GM21515 (cell line): ENCODE measurements at regions not wholly inside any gene's neighbourhood (a gene's known extent, or its start where the extent isn't known, plus 50 kb on each side); places are given as distances from the start of the nearest gene placed in this dataset.
A peak's percentile ranks its signal among the peaks of the same experiment; 100 is the strongest.
"Not testable (repeated sequence)": the region's sequence is repeated elsewhere in the genome, so short reads cannot be mapped to it uniquely, and the experiment has no call there.

ENCODE experiments used
- ATAC-seq: cut with Tn5 transposase; IDR thresholded peaks from one replicate; pipeline ENCODE4 v1.9.1; 2021; ENCODE audit not compliant: unreplicated experiment

DNA sequence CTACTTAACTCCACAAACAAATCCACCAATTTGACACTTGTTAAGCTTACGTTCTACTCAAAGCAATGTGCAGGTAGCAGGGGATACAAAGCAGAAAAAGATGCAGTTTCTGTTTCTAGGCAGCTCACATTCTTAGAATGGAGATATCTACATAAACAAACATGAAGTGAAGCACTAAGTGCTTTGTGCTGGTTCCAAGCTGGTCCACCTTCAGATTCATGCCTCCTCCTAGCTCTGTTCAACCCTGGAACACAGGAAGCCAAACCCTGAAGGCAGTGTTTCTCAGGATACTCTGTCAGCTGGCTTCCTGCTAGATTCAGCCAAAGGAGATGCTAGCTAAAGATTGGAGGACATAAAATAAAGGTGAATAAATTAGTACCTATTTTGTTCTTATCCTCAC, 55.3 kb upstream of the NOL4 start:
- no peak for ATAC-seq

GRCh38 chr18:34280653-34281052, 55.9 kb upstream of the NOL4 start:
- ATAC-seq = no peak

DNA sequence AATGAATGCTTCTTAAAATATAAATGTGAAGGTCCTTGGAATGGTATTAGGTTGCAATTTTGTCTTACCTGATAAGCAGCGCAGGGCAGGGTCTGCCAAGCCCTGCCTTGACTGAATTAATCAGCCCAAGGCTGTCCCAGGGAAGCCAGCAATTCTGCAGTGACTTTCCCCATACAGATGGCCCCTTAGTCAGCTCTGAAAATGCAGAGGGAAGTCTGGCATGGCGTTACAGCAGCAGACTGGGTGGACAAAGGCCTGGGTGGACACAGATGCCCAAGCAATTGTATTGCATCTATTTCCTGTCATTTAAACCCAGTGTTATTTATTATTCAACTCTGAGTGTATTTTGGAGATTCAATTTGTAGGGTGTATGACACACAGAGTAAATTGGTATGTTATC, 56.6 kb upstream of the NOL4 start:
- no peak for ATAC-seq

- no peak for ATAC-seq
Measured at GRCh38 chr18:34281722-34282121, 57.0 kb upstream of the NOL4 start.

- no peak for ATAC-seq
Measured at GRCh38 chr18:34283506-34283905, 58.8 kb upstream of the NOL4 start.

GRCh38 chr18:34287825-34288224, 63.1 kb upstream of the NOL4 start:
- no peak for ATAC-seq

DNA sequence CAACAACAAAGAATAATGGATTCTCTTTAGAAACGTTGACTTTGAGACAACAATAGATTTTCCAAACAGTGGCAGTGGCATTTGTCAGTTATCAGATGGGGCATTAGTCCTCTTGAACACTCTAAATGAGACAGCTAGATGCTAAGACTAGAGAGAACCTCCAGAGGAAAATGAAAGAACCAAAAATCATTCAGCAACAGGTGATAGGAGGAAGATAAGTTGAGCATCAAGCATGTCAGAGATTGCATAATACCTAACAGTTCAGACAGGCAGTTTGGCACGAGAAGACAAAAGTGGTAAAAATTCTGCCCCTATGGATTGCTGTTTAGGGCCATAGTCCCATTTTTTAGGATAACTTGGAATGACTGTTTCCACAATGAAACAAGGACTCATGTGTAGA, 67.9 kb upstream of the NOL4 start:
- no peak for ATAC-seq

DNA sequence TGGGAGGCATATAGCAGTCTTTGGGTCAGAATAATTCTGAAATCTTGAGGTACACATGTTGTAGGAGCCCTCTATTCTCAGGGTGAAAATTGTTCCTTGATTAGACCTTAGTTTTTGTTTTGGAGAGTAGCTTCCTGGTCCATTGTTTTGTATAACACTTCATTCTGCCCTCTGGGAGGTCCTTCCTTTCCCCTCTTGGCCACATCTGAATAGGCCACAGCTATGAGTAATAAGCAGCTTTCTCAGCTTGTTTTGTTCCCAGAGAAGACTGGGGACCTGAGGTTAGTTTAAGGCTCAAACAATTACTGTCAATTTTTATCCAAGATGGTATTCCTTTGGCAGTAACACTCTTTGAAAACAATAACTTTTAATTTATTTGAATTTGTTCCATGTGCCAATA, 72.6 kb upstream of the NOL4 start:
- ATAC-seq = no peak

- ATAC-seq = no peak
Measured at GRCh38 chr18:34299828-34300227, 75.1 kb upstream of the NOL4 start.

DNA sequence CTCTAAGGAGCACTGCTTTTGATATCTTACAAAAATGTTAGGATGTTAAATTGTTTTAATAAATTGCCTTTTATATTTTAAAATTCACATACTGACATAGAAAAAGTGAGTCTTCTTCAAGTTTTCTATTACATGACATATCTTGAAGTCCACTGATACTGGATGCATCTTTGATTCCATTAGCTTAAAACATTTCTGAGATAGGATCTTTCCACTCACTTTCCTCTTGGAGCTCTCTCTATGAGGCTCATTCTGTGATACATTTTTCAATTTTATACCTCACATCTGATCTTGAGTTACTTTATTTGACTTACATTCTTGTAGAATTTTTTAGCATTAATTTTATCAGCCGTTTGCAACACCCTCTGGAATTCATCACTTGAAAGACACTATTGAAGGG, 86.8 kb upstream of the NOL4 start:
- no peak for ATAC-seq

GRCh38 chr18:34314847-34315246, 90.1 kb upstream of the NOL4 start:
- ATAC-seq = no peak

GRCh38 chr18:34315591-34316352, 91.1 kb upstream of the NOL4 start:
- ATAC-seq = no peak

DNA sequence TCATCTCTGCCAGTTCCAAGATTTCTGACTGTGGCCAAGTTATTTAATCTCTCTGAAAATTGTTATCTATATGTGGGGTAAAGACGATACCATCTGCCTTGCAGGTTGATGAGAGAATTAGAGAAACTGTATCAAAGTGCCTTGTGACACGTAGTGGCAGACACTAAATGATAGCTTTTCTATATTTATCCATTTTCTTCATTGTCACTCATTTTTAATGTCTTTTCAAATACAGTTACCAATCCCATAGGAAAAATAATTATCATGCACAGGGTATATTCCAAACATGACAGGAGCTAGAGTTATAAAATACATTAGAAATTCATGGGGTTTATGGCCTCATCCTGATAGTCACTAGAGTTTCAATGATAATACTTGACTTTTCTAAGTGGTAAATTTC, 95.6 kb upstream of the NOL4 start:
- no peak for ATAC-seq

- peak; percentile 78 for ATAC-seq
Measured at GRCh38 chr18:34321066-34321465, 96.4 kb upstream of the NOL4 start.

DNA sequence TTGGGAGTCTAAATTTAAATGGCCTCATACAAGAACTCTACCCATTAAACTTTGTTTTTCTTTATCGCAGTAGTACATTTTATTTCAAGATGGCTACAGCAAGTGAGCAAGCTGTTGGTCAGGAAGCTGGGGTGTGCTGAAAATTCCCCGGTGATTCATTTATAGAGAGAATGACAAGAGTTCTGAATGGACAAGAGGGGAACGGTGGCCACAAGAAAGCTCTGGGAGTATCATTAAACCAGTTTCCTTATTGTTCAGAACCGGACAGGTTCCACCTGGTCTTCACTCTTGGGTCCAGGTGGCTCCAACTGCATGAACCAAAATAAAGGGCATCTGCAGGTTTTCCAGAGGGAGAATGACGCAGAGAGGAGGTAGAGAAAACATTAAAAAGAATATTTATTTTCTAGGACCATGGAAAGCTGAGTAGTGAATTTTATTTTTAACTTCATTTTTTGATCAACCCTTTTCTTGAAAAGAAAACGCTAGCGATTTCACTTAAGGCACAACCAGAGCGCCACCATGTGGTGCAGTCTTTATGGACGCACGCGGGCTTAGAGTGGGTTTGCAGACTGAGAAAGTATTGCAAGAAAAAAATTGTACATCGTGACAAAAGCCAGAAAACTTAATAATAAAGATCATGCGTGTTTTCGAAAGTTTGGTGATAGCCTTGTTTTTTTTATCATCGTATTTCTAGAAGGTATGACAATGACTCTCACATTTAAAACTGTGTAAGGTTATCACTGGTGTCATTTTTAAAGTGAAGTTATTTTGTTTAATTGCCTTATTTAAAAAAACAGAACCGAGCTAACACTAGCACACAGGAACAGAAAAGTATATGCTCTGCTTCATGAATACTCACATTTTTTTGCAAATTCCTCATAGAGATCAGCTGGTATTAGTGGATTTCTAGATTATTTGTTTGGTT, 97.9 kb upstream of the NOL4 start:
- peak; percentile 44 for ATAC-seq

DNA sequence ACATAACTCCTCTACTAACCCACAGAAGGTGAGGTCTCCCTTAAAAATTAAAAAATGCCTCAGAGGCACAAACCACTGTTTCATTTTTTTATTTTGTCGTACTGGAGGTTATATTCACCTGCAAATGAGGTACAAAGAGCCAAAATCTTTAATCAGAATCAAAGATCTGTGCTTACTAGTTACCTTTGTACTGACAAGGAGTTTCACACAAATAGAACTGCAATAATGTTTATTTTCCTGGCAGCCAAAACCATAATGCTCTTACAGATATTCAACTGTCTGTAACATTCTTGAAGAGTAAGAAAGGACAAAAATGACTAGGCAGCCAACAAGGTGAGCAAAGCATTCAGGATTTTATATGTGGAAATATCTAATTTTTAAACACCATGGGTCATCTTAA, 105.1 kb upstream of the NOL4 start:
- no peak for ATAC-seq

DNA sequence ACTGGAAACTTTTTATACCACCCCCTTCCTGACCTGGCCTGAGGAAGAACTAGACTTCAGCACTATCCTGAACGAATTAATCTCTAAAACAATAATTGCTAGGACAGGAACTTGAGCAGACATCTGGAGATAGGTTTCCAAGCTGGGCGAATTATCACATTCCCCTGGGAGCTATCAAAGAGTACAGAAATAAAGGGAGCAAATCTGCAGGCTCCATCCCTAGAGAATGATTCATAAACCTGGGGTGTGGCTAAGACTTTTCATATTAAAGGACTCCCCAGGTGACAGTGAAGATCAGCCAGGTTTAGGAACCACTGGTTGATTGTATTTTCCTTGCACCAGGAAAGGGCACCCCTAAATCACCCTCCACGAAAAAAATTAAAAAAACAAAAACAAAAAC, 105.6 kb upstream of the NOL4 start:
- ATAC-seq = no peak

DNA sequence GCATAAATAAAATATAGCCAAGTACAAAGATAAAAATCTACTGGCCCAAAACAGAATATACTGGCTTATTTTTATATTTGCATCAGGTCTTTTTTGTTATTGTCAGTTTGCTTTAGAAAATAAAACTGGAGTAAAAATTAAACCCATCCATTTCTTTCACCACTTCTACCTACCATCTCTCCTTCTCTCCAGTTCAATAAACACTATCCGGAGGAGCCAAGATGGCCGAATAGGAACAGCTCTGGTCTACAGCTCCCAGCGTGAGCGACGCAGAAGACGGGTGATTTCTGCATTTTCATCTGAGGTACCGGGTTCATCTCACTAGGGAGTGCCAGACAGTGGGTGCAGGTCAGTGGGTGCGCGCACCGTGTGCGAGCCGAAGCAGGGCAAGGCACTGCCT, 106.2 kb upstream of the NOL4 start:
- not testable (repeated sequence) for ATAC-seq

DNA sequence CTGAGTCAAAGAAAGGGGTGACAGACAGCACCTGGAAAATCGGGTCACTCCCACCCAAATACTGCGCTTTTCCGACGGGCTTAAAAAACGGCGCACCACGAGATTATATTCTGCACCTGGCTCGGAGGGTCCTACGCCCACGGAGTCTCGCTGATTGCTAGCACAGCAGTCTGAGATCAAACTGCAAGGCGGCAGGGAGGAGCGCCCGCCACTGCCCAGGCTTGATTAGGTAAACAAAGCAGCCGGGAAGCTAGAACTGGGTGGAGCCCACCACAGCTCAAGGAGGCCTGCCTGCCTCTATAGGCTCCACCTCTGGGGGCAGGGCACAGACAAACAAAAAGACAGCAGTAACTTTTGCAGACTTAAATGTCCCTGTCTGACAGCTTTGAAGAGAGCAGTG, 106.6 kb upstream of the NOL4 start:
- not testable (repeated sequence) for ATAC-seq

- ATAC-seq = no peak
Measured at GRCh38 chr18:34339155-34339554, 114.4 kb upstream of the NOL4 start.

GRCh38 chr18:34342960-34343359, 118.2 kb upstream of the NOL4 start:
- ATAC-seq = no peak

DNA sequence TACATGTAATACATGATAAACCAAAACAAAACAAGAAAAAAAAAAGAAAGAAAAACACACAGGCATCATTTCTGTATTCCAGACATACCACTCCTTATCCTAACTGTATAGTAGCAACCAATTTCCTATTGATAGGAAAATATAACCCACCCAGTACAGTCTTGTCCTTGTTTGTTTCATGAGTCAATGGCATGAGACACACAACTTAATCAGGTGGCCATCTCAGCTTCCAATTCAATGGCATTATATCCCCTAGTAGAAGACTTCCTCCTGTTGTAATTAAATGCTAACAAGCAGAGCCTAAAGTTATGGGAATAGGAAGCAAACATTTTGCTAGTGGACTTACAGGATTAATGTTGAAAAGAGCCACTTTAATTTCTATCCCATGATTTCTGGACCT, 121.0 kb upstream of the NOL4 start:
- no peak for ATAC-seq
